ENCODE measurements at regions not wholly inside any gene's neighbourhood (a gene's known extent, or its start where the extent isn't known, plus 50 kb on each side); places are given as distances from the start of the nearest gene placed in this dataset.

- TF ChIP-seq CTCF (IDR thresholded peaks at IDR 0.05 in 4 of 5, conservative IDR thresholded peaks at IDR 0.05 in 1 of 5) (no peak), POLR2A (IDR thresholded peaks at IDR 0.05) (no peak)
Observed at GRCh38 chr2:67873916-67874315, 188.9 kb downstream of the C1D start.

All from gastrocnemius medialis (tissue), 4 donors.